HUDEP-2 (cell line): ENCODE measurements at regions not wholly inside any gene's neighbourhood (a gene's known extent, or its start where the extent isn't known, plus 50 kb on each side); places are given as distances from the start of the nearest gene placed in this dataset.

Experiments
- DNase-seq, 76 experiments: peaks; one replicate each; lab custom pipeline; 2025; ENCODE audit not compliant: unreplicated experiment in 76 of 76; lab: John Stamatoyannopoulos, UW

DNA sequence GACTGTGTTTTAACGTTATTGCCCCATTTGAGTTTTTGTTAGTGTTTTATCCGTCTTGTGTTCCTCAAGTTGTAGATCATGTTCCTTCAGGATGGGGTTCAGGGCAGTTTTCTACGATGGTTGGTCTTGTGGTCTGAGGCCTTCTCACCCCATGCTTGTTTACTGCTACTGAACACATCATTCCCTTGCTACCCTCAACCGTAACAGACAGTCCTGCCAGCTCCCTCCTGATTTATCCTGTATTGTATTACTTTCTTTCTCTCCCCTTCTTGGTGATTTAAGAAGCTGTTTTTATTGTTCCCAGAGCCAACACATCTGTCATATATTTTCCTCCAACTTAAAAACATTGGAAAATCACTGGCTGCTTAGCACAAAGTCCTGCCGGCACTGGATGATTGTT is 719.8 kb downstream of the INHBA start:
- no peak for DNase-seq

DNA sequence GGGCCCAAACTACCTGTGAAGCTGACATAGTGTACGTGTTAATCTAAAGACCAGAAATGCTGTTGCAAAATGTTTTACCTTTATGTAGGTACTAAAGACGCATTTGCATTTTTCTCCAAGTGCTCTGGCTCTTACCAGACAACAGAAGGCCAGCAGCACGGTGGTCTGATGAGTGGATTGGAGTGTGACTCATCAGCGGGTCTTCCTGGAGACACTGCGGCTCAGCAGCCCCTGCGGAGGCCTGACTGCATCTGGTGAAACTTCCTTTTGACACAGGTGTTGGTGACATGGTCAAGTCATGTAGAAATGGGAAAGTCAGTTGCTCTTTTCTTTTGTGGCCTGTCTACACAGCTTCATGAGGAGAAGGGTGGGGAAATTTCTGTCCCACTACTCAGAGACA is 723.6 kb downstream of the INHBA start:
- DNase-seq, result no peak

DNA sequence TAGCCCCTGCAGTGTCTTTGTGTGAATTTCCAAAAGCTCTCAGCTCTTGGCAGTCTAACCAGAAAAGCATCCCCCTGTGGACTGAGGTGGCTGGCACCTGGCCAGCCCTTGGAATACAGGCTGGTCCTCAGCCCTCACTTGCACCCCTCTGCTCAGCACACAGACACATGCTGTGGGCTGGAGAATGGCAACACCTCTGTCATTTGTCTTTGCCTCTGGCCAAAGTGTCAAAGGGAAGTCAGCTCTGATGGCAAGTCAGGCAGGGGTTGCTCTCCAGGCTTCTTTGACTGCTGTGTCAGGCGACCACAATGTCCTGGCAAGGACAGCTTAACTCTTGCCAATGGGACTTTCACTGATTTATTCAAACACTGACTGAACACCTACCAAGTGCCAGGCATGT is 724.8 kb downstream of the INHBA start:
- DNase-seq, result no peak

DNA sequence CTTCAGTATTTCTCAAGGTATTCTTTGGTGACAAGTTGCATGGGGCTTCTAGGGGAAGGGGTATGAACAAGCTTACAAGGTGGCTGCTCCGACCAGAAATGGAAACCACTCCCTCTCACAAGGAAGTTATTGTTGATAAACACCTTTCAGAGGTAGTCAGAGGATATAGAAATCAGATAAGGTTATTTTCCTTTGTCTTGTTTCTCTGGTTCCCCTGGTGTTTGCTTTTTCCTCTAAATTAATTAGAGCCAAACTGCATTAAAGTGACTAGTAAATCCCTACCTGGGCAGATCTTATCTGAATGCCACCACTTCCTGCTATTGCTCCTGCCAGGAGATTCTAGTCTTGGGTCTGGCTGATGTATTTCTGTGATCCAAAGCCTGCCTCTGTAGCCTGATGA is 725.4 kb downstream of the INHBA start:
- DNase-seq, result no peak

DNA sequence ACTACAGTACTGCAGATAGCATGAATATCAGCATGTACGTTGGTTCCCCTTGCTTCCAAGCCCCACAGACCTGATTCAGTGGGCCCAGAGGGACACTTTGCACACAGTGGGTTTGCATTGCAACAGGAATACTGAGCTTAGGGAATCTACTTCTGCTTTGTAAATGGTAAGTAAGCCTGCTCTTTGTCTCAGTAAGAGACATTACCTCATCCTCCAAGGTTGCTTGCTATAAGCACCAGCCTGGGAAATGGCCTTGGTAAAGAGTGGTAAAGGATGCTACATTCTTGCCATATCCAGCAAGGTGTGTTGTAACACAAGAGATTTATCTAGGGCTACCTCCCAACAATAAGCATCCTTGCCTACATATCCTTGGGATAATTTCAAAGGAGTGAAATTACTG is 730.5 kb downstream of the INHBA start:
- DNase-seq, result no peak

DNA sequence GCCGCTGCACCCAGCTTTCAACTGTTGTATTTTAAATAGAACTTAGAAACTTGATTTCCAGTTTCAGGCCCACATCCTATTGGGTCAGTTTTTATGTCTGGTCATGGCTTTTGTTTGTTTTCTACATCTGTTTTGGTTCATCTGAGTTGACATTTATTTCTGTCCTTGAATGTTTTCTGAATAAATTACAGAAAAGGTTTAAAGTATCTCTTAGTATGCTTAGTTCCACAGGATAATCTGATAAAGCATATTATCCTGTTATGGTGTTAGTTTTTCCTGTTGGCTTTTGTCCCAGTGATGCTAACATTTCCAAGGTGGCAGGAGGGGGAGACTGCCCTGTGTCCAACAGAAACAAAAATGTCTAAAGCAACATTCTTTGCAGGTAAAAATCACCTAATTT is 733.2 kb downstream of the INHBA start:
- DNase-seq, result no peak

DNA sequence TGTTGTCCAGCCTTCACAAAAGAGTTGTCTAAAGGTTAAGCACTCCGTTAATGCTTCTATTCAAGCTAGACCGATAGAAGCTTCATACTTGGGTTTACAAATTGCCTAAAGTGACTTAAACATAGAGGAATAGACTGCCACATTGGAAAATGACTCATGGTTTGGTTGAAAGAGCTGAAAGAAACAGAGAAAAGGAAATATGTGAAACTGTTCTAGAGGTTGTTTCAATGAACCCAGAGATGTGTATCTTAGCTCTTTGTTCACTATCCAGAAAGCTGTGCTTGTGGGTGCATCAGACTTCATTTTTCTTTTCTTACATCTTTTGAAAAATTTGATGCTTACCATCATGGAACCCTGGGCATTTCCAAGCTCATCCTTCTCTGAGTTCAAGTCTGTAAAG is 736.2 kb downstream of the INHBA start:
- no peak for DNase-seq

DNA sequence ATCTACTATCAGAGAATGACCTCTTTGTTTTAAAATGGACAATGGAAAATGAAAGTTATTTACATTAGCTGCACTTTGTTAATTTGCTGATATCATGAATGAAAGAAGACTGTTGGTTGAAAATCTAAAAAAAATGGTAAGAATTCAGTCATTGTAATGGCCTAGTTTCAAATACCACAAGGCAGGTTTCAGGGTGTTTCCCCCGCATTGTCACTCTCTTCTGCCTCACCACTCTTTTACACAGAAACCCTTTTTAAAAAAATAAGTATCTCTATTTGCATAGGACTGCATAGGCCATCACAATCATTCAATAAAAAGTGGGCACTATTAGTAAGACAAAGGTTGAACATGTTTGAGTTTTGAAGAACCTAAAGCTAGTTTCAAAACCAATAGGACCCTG is 737.1 kb downstream of the INHBA start:
- no peak for DNase-seq

DNA sequence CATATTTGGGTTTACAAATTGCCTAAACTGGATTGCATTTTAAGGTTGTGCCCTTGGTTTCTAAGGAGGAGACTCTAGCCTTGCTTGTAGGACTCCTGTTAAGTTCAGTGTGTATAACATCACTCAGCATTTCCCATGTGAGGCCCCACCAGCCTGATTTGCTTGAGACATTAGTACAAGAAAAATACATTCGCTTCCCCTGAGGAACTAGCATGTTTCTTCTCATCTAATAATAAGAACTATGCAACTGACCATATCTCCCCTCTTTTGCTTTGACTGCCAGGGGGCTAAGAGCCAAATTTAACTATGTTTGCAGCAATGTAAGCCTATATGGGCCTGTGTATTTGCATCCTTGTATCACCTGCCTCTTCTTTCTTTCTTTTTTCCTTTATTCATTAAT is 737.9 kb downstream of the INHBA start:
- DNase-seq, result no peak

DNA sequence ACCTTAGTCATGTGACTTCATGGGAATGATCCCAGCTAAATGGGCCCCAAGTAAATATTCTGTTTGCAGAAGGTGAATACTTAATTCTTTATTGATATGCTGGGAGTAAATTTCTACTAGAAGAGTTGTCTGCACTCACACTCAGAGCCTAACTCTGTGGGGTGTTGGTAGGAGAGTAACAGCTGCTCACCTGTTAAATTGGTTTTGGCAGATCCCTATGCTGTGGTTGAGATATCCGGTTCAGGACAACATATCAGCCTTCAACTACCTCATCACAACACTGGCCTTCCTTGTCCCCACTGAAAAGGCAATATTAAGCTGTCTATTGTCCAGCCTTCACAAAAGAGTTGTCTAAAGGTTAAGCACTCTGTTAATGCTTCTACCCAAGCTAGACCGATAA is 738.3 kb downstream of the INHBA start:
- DNase-seq, result no peak

DNA sequence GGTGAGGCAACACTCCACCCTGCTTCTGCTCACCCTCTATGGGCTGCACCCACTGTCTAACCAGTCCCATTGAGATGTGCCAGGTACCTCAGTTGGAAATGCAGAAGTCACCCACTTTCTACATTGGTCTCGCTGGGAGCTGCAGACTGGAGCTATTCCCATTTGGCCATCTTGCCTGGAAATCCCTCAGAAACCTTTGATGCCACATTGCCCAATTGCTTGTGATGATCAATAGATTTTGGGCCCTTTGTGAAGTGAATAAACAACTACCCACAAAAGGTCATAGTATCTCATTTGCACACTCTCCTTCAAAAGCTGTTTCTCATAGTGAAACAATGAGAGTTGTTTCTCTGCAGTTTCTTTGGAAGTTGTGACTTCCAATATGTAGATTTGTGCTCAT is 742.9 kb downstream of the INHBA start:
- peak in 4 of 76 experiments; percentile 4 to 25 (median 12) for DNase-seq

DNA sequence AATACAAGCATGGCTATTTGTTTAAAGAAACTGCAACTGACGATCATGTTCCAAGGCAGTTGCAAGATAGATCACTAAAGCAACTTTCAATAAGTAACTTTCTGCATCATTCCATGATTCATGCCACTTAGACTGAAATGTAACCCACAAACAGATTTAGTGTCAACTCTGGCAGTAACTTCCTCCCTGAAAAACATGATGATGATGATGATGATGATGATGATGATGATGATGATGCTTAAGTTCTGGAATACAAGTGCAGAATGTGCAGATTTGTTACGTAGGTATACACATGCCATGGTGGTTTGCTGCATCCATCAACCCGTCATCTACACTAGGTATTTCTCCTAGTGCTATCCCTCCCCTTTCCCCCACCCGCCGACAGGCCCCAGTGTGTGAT is 754.7 kb downstream of the INHBA start:
- DNase-seq, result no peak

DNA sequence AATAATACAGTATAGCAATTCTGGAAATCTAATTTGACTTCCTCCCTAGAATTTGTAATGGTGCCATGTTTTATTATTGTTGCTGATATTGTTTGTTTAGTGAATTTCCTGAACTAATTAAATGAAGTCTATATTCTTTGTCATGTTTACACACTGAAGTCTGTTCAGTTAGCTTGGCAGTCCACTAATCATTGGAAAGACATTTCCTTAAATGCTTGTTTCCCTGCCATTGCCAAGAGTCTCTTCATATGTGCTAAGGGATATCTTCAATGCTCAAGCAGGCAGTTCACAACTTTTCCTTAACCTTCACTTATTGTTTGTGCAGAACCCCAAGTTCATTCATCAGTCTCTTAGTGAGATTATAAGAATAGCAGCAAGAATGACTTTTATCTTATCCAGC is 755.3 kb downstream of the INHBA start:
- no peak for DNase-seq

DNA sequence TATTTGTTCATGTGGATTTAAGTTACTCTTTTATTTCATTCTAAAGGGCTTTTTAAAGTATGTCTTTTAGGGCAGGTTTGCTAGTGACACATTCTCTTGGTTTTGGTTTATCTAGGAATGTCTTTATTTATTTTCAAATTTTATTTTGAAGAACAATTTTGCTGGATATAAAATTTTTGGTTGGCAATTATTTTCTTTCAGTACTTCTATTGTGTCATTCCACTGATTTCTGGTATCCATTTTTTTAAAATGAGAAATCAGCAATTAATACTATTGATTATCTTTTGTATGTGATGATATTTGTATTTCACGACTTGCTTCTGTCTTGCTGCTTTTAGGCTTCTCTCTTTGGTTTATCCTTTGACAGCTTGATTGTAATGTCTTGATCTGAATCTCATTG is 756.3 kb downstream of the INHBA start:
- DNase-seq, result no peak

DNA sequence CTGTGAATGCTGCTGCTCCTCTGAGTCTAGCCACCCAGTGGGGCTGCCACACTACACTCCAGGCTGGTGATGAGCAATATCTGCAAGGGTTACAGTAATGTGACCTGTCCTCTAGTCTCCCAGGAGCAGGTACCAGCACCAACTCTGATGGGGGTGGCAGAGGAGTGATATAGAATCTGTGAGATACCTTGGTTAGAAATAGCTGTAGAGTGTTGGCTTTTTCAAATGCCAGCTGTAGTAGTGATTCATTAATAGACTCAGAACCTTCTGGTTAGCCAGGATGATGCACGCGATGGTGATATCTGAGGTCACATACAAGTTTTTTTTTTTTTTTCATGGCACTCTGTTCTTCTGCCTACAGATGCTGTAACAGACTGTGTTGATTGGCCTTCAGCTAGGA is 757.1 kb downstream of the INHBA start:
- no peak for DNase-seq

DNA sequence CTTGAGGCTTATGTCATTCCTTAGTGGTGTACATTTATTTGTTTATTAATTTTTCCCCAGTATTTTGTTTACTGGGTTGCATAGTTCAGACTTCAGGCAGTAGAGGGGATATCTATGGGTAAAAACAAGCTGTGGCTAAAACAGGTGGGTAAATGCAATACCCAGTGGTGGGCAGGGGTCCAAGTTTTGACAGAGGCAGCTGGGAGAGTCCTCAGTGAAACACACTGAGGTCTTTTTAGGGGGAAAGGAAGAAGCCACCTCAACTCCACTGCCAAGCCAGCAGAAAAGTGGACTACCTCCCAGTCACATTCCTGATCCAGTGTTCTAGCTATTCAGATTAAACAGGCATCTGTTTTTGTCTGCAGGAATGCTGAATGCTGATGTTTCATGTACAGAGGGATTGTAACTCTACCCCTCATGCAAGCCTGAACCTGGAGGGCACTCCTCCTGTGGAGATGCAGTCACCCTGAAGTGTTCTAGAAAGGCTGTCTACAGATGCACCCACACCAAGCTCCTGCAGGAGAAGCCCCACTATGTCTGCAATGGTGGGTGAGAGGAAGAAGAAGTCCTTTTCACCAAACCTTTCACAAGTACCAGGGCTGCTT is 757.8 kb downstream of the INHBA start:
- no peak for DNase-seq

DNA sequence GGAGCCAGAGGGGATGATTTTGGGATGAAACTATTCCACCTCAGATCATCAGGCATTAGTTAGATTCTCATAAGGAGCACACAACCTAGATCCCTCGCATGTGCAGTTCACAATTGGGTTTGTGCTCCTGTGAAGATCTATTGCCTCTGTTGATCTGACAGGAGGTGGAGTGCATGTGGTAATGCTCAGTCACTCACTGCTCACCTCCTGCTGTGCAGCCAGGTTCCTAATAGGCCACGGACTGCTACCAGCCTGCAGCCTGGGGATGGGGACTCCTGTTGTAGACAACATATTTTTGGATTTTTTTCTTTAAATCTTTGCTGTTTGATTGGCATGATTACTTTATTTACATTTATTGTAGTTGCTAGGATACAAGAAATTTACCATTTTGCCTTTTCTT is 765.0 kb downstream of the INHBA start:
- no peak for DNase-seq

DNA sequence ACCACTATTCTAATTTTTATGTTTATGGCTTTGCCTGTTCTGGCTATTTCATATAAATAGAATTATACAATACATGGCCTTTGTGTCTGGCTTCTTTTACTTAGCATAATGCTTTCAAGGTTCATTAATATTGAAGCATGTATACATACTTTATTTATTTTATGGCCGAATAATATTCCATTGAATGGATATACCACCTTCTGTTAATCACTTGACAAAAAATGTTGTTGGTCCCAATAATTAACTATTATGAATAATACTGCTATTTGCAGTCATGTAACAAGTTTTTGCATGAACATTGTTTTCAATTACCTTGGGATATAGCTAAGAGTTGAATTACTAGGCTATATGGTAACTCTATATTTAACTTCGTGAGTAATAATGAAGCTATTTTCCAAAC is 767.5 kb downstream of the INHBA start:
- no peak for DNase-seq

DNA sequence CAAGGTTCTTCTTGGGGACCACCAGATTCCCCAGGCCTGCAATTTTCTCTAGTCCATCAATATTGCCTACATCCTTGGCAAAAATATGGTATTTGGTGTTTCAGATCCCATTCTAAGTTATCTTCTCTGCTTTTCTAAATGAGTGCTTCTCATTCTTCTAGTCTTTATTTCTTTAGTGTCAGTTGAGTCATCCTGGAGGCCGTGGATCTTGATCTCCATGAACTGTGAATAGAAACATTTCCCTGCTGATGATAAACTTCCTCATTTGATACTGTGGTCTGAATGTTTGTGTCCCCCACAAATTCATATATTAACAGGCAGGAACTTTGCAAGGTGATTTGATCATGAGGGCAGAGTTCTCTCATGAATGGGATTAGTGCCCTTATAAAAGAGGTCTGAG is 779.3 kb downstream of the INHBA start:
- DNase-seq, result no peak

DNA sequence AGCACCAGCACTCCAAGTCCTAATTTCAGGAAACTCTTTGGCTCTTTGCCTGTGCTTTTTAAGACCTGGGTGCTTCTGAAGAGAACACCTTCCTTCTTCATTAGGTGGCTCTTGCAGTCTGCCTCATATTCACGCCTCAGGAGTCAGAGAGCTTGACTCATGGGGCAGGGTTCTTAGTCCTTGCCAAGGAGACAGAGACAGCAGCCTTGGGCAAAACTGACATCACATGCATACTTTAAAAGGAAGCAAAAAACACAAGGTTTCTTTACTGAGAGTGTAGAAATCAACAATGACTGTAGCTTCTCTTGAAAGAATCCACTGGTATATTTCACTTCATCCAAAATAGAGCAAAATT is 780.6 kb downstream of the INHBA start:
- DNase-seq, result no peak

DNA sequence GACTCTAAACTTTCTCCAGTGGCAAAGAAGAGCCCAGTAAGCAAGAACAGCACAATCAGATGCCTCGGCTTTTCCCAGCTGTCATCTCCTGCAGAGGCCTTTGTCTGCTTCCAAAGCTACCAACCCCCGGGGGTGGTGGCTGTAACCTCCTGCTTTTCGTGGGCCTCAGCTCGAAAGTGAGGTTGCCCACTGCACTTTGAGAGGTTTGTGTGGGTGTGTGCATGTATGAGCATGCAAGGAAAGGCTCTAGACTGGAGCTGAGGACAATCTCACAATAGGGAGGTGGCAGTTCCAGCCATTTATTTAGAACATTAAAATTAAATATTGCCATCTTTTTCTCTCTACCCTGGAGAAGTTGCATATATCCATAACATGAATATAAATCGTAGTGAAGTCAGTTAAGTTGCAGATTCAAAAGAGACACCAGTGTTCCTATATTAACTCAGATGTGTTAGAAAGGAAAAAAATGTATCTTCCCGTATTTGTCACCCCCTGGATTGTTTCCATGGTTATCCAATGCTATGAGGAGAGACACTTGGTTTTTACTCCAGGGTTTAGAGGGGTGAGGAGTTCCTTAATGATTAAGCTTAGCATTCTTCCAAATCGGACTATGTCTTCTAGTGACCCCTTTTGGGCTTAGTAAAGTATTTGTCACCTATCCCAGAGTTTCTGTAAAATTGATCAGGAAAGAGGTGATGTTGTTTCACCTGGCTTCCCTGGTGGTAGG is 781.1 kb downstream of the INHBA start:
- no peak for DNase-seq

DNA sequence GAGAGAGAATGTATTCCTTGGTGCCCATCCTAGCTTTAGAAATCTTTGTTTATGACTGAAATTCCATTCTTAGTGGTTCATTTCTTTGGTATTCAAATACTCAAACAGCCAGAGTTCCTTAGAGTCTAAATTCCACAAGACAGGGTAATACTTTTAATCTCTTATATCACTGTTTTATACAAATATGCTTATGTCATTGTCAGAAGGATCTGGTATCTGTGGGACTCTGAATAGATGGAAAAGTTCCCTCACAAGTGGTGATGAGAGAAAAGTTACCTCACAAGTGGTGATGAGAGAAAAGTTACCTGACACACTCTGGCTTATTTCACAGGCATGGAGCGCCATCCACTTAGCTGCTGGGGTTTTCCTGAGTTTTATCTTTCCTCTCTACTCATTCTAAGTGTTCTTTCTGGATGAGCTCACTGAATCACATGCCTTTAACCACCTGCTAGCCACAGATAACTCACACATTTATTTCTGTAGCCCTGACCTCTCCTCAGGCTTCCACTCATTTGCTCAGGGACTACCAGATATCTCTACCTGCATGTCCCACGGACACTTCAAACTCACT is 784.0 kb downstream of the SUGCT start:
- no peak for DNase-seq

DNA sequence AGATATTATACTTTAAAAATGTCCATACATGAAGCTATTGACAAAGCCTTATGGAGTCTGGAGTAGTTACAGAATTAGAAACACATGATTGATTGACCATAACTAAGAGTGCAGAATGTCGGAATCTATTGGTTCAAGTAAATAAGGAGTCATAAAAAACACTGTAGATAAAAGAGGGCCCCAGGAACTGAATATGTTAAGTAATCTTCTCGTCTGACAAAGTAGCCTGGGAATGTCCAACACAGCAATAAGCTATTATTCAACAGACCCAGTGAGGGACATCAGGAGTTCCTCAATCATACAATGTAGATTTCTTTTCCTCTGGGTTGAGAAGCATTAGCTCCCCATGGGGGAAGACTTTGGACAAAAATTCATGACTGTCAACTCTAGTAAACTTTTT is 782.0 kb downstream of the SUGCT start:
- DNase-seq, result no peak
